ENCODE measurements at regions not wholly inside any gene's neighbourhood (a gene's known extent, or its start where the extent isn't known, plus 50 kb on each side); places are given as distances from the start of the nearest gene placed in this dataset.

DNA sequence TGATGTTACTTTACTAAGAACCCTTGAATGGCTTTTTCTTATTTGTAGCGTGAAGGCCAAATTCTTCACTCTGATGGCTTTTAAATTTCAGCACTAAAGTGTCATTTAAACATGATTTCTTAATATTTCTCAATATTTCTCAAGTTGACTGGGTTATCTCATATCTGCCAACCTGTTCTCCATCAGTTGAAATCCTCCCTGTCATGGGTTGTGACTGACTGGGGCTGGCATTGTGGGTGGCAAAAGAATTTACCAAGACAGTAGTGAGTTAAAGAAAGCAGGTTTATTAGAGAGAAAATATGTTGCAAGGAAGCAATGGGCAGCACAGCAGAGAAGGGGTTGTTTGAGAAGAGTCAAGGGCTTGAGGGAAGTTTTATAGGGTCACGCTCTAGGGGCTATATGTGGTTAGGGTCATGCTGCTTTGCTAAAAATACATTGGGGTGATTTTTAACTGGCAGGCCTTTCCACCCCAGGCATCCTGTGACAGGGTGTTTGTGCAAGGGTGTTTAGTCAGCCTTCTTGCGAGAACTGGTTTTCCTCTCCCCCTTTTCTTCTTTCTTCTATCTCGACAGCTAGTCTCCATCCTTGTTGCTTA, 232.8 kb upstream of the SEL1L start:
- TF ChIP-seq CTCF (conservative IDR thresholded peaks at IDR 0.05; ENCODE audit: low read length) (no peak), EZH2phosphoT487 (IDR thresholded peaks at IDR 0.05; ENCODE audit: borderline replicate concordance, low read depth, low read length) (no peak)

Data from OCI-LY7 (cell line).